Brain microvascular endothelial cell (primary cell): ENCODE measurements at regions not wholly inside any gene's neighbourhood (a gene's known extent, or its start where the extent isn't known, plus 50 kb on each side); places are given as distances from the start of the nearest gene placed in this dataset.

Source experiments
- DNase-seq: peaks from one replicate; pipeline ENCODE4 v3.0.0-alpha.2; 2020
- H3K27ac ChIP-seq: fragments of 250-450 bp; sonication (Bioruptor Pico); 2 replicates; pipeline ENCODE4 v1.5.1; 2020; ENCODE audit warnings: mild to moderate bottlenecking, moderate library complexity
- H3K27me3 ChIP-seq: fragments of 250-450 bp; sonication (Bioruptor Pico); replicated peaks from 2 replicates; pipeline ENCODE4 v1.5.1; 2020; ENCODE audit warnings: mild to moderate bottlenecking
- H3K36me3 ChIP-seq: fragments of 250-450 bp; sonication (Bioruptor Pico); replicated peaks from 2 replicates; pipeline ENCODE4 v1.5.1; 2020; ENCODE audit warnings: mild to moderate bottlenecking
- H3K4me3 ChIP-seq: 2 replicates; pipeline ENCODE4 v1.5.1; 2011; ENCODE audit warnings: low read depth, mild to moderate bottlenecking, control low read depth, low read length, moderate library complexity
- in situ Hi-C: cut with HindIII; loops from 2 replicates; pipeline ENCODE4 v1.10.0; 2017; ENCODE audit warnings: low sequenced_read_pairs, low pct_ligation_motif_present
- TF ChIP-seq, protein P1 (sequence below): IDR thresholded peaks from 2 replicates; pipeline ENCODE4 v1.5.1; 2011; ENCODE audit warnings: low read depth, mild to moderate bottlenecking, moderate library complexity, low read length, control low read depth, inconsistent platforms; ENCODE audit errors: missing control alignments

DNA sequence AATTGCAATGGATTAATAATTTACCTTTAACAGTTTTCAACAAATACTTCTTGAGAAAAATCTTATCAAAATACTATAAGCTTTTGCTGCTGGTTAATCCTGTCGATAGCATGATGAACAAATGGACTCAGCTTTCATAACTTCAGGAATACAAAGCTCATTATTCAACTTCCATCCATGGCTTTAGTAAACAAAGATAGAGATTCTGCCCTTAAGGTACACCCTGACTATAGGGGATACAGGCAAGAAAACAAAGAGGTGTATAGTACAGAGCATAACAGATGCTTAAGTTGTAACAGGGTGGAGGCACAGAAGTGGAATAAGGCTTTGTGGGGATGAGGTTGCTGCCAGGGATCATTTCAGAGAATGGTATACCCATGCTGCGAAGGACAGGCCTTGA, 57.0 kb upstream of the FOXN2 start:
- Histone ChIP-seq H3K36me3 (no peaks in the 10 kb centered on the region), H3K27ac (no peak overlapping the region), H3K4me3 (no peak overlapping the region), H3K27me3 (no peaks in the 10 kb centered on the region)
- TF ChIP-seq, protein P1, sequence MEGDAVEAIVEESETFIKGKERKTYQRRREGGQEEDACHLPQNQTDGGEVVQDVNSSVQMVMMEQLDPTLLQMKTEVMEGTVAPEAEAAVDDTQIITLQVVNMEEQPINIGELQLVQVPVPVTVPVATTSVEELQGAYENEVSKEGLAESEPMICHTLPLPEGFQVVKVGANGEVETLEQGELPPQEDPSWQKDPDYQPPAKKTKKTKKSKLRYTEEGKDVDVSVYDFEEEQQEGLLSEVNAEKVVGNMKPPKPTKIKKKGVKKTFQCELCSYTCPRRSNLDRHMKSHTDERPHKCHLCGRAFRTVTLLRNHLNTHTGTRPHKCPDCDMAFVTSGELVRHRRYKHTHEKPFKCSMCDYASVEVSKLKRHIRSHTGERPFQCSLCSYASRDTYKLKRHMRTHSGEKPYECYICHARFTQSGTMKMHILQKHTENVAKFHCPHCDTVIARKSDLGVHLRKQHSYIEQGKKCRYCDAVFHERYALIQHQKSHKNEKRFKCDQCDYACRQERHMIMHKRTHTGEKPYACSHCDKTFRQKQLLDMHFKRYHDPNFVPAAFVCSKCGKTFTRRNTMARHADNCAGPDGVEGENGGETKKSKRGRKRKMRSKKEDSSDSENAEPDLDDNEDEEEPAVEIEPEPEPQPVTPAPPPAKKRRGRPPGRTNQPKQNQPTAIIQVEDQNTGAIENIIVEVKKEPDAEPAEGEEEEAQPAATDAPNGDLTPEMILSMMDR = no peak
- no peak for DNase-seq
- in situ Hi-C loops = no loop called here

DNA sequence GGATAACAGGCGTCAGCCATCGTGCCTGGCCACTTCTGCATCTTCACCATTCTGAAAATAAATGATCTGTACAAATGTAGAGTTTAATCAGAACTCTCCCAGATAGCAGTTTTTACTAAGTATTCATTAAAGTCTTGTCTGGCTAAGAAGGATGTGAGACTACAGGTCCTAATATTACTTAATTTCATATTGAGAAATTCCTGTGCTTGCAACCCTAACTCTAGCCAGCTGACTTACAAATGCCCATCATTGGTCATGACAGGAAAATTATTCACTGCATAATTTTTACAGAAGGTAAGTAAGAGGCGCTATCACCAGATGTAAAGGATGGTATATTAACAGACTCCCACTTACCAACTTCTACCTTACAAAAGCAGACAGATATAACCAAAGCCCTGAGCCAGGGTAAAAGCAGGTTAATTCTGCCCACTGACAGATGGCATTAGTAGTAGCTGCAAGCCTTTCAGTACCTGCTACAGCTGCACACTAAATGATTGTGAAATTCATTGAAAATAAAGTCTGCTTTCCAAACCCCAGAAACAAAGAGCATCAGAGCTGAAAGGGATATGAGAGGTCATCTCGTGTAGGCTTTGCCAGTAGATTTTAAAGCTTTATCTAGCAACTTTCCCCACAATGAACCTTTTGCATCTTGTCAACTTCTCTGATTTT, 55.9 kb upstream of the FOXN2 start:
- DNase-seq = no peak
- in situ Hi-C loops = no loop called here
- TF ChIP-seq, protein P1 = no peak
- Histone ChIP-seq H3K27me3 (no peaks in the 10 kb centered on the region), H3K27ac (no peak overlapping the region), H3K36me3 (no peaks in the 10 kb centered on the region), H3K4me3 (no peak overlapping the region)

DNA sequence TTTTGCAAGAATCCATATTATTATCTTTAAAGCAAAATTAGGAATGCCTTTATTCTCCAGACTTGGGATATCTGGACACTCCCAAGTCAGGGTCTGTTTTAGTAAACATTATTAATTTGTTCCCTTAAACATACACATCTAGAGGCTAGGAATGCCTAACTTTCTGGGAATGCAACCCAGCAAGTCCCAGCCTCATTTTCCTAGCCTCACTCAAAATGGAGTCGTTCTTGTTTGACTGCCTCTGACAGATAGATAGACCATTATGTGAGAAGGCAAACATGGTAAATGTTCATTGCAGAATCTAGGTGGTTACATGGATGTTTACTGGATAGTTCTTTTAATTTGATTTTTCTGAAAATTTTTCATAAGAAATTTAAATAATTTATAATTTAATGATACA, 54.7 kb upstream of the FOXN2 start:
- no peak for DNase-seq
- Histone ChIP-seq H3K4me3 (no peak overlapping the region), H3K36me3 (no peaks in the 10 kb centered on the region), H3K27ac (no peak overlapping the region), H3K27me3 (no peaks in the 10 kb centered on the region)
- TF ChIP-seq, protein P1 = no peak
- in situ Hi-C loops = no loop called here

DNA sequence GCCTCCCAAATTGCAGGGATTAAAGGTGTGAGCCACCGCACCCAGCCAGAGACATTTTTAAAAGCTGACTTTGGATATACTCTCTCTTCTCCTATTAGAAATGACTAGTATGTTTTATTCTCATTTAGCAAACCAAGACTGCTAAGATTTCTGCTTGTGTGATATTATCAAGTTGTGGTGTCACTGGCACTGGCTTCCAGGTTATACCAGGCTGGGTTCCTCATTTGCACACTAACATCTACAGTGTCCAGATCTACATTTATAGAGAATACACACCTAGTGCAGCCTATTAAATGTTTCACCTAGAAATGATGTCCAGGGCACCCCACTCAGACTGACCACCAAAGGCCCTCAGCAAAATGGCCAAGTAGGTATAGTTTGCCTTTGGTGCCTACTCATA, 49.9 kb upstream of the FOXN2 start:
- Histone ChIP-seq H3K36me3 (no peaks in the 10 kb centered on the region), H3K4me3 (no peak overlapping the region), H3K27me3 (no peaks in the 10 kb centered on the region), H3K27ac (no peak overlapping the region)
- DNase-seq = no peak
- TF ChIP-seq, protein P1 = no peak
- in situ Hi-C loops = no loop called here
